ENCODE measurements at regions not wholly inside any gene's neighbourhood (a gene's known extent, or its start where the extent isn't known, plus 50 kb on each side); places are given as distances from the start of the nearest gene placed in this dataset.

GRCh38 chr14:106109337-106109736 lies 583.0 kb downstream of the TMEM121 start:
- POLR2A ChIA-PET, result no interaction called here

GRCh38 chr14:106115401-106115800 lies 589.0 kb downstream of the TMEM121 start:
- Histone ChIP-seq H3K79me2 (ENCODE audit: control insufficient read depth, insufficient read depth, low read length) (no peaks in the 10 kb centered on the region), H3K4me3 (ENCODE audit: control extremely low read depth in 1 of 5, extremely low read depth in 1 of 5, insufficient read depth in 1 of 5, low read depth in 2 of 5, low read length in 4 of 5) (no peak overlapping the region), H3K27ac (ENCODE audit: low read length in 2 of 2) (no peak overlapping the region), H3K4me1 (ENCODE audit: control insufficient read depth in 2 of 2, insufficient read depth in 2 of 2, low read length in 2 of 2) (peaks cover 3 to 6% of the 10 kb centered on the region in 2 donors), H4K20me1 (ENCODE audit: control insufficient read depth, insufficient read depth, low read length, poor library complexity, severe bottlenecking) (no peaks in the 10 kb centered on the region), H2AFZ (ENCODE audit: insufficient read depth, low read depth, low read length, poor library complexity, severe bottlenecking) (no peak overlapping the region), H3K9ac (ENCODE audit: low read length) (no peak overlapping the region), H3K27me3 (replicated peaks in 1 of 4; ENCODE audit: control extremely low read depth in 1 of 4, control insufficient read depth in 3 of 4, insufficient read depth in 4 of 4, low read length in 3 of 4) (no peaks in the 10 kb centered on the region), H3K9me3 (ENCODE audit: control extremely low read depth in 1 of 3, control insufficient read depth in 2 of 3, insufficient read depth in 1 of 3, low read length in 2 of 3) (no peaks in the 10 kb centered on the region), H3K4me2 (replicated peaks; ENCODE audit: low read depth, low read length, poor library complexity, severe bottlenecking) (no peak overlapping the region), H3K36me3 (replicated peaks in 1 of 2; ENCODE audit: control extremely low read depth in 1 of 2, control insufficient read depth in 1 of 2, extremely low read depth in 1 of 2, insufficient read depth in 2 of 2, low read length in 1 of 2) (no peaks in the 10 kb centered on the region)
- DNase-seq (no peak), ATAC-seq (ENCODE audit: low read depth) (no peak)
- H3K27me3 Mint-ChIP-seq, result peaks cover 7% of the 10 kb centered on the region
- intact Hi-C loops (cut with micrococcal nuclease), result no loop called here
- H3K4me3 Mint-ChIP-seq, result no peak overlapping the region
- H3K9me3 Mint-ChIP-seq (ENCODE audit: insufficient read depth), result no peaks in the 10 kb centered on the region
- TF ChIP-seq EZH2 (IDR thresholded peaks at IDR 0.05; ENCODE audit: borderline replicate concordance, insufficient read depth, low read depth, low read length, poor library complexity, severe bottlenecking) (no peak), CTCF (IDR thresholded peaks at IDR 0.05) (no peak)
- peaks cover 17% of the 10 kb centered on the region for H3K4me1 Mint-ChIP-seq
- WGBS (ENCODE audit: insufficient coverage), result 100% methylated on average over 2 of the region's 4 CpGs
- CTCF ChIA-PET, result no interaction called here
- POLR2A ChIA-PET, result no interaction called here
- no peak overlapping the region for H3K27ac Mint-ChIP-seq

More at GRCh38 chr14:106109337-106109736, 583.0 kb downstream of the TMEM121 start:
- no peak for DNase-seq
- H3K36me3 ChIP-seq (replicated peaks in 1 of 2; ENCODE audit: control extremely low read depth in 1 of 2, control insufficient read depth in 1 of 2, extremely low read depth in 1 of 2, insufficient read depth in 2 of 2, low read length in 1 of 2), result no peaks in the 10 kb centered on the region
- H3K27me3 Mint-ChIP-seq, result no peaks in the 10 kb centered on the region
- H3K4me2 ChIP-seq (replicated peaks; ENCODE audit: low read depth, low read length, poor library complexity, severe bottlenecking), result no peak overlapping the region
- no peaks in the 10 kb centered on the region for H3K9me3 ChIP-seq (ENCODE audit: control extremely low read depth in 1 of 3, control insufficient read depth in 2 of 3, insufficient read depth in 1 of 3, low read length in 2 of 3)
- WGBS (ENCODE audit: insufficient coverage), result no CpG with 5 or more reads among the region's 1 CpG
- H3K4me1 ChIP-seq (ENCODE audit: control insufficient read depth in 2 of 2, insufficient read depth in 2 of 2, low read length in 2 of 2), result no peaks in the 10 kb centered on the region
- no peak for TF ChIP-seq EZH2 (IDR thresholded peaks at IDR 0.05; ENCODE audit: borderline replicate concordance, insufficient read depth, low read depth, low read length, poor library complexity, severe bottlenecking)
- TF ChIP-seq CTCF (IDR thresholded peaks at IDR 0.05), result no peak
- H3K4me3 Mint-ChIP-seq, result no peak overlapping the region
- intact Hi-C loops (cut with micrococcal nuclease), result no loop called here
- H3K4me1 Mint-ChIP-seq, result no peaks in the 10 kb centered on the region
- CTCF ChIA-PET, result no interaction called here
- no peak overlapping the region for H3K27ac Mint-ChIP-seq
- H3K4me3 ChIP-seq (ENCODE audit: control extremely low read depth in 1 of 5, extremely low read depth in 1 of 5, insufficient read depth in 1 of 5, low read depth in 2 of 5, low read length in 4 of 5), result no peak overlapping the region
- H3K9me3 Mint-ChIP-seq (ENCODE audit: insufficient read depth), result no peaks in the 10 kb centered on the region
- no peak overlapping the region for H3K9ac ChIP-seq (ENCODE audit: low read length)
- H3K27me3 ChIP-seq (replicated peaks in 1 of 4; ENCODE audit: control extremely low read depth in 1 of 4, control insufficient read depth in 3 of 4, insufficient read depth in 4 of 4, low read length in 3 of 4), result no peaks in the 10 kb centered on the region
- no peak for ATAC-seq (ENCODE audit: low read depth)
- no peak overlapping the region for H2AFZ ChIP-seq (ENCODE audit: insufficient read depth, low read depth, low read length, poor library complexity, severe bottlenecking)
- no peaks in the 10 kb centered on the region for H3K79me2 ChIP-seq (ENCODE audit: control insufficient read depth, insufficient read depth, low read length)
- no peak overlapping the region for H3K27ac ChIP-seq (ENCODE audit: low read length in 2 of 2)
- H4K20me1 ChIP-seq (ENCODE audit: control insufficient read depth, insufficient read depth, low read length, poor library complexity, severe bottlenecking), result no peaks in the 10 kb centered on the region
